ENCODE measurements at regions not wholly inside any gene's neighbourhood (a gene's known extent, or its start where the extent isn't known, plus 50 kb on each side); places are given as distances from the start of the nearest gene placed in this dataset.

DNA sequence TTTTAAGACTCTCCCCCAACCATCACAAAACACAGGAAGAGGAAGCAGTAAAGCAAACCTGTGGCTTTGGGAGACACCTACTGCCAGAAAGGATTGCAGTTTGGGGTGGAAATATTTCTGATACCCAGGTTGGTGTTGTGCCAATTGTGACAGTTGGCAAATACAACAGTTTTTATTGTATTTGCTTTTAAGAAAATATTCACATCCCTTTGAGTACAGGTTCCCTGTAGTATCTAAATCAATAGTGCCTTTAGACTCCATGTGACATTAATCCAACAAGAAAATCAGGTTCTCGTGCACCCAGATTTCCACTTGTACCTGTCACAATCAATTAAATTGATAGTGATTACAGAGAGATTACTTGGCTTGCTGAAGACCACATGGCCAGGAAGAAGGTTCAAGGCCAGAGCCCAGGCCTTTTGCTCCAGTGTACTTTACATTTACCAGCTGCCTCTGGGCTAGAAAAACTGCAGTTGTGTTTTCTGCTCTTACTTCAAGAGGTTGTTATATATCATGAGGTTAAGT is 361.2 kb downstream of the ATP23 start:
- peaks cover 0 to 3% (median 0%) of the 10 kb centered on the region in 4 donors for H3K27me3 ChIP-seq (ENCODE audit: control insufficient read depth in 4 of 4, insufficient read depth in 4 of 4, low read length in 3 of 4)
- no peak overlapping the region for H3K9ac ChIP-seq (ENCODE audit: low read depth in 1 of 2, low read length in 2 of 2)
- no peak overlapping the region for H3K27ac ChIP-seq (ENCODE audit: low read depth in 1 of 2, low read length in 2 of 2)
- H3K36me3 ChIP-seq (ENCODE audit: control insufficient read depth in 4 of 4, insufficient read depth in 3 of 4, low read depth in 1 of 4, low read length in 3 of 4) = no peaks in the 10 kb centered on the region
- no peak for DNase-seq (ENCODE audit: low spot score)
- WGBS = 66% methylated on average over 1 of the region's 1 CpG
- TF ChIP-seq, protein P1, sequence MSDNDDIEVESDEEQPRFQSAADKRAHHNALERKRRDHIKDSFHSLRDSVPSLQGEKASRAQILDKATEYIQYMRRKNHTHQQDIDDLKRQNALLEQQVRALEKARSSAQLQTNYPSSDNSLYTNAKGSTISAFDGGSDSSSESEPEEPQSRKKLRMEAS (IDR thresholded peaks at IDR 0.05) = no peak
- TF ChIP-seq RXRA (IDR thresholded peaks at IDR 0.05) = no peak
- TF ChIP-seq, protein P2, sequence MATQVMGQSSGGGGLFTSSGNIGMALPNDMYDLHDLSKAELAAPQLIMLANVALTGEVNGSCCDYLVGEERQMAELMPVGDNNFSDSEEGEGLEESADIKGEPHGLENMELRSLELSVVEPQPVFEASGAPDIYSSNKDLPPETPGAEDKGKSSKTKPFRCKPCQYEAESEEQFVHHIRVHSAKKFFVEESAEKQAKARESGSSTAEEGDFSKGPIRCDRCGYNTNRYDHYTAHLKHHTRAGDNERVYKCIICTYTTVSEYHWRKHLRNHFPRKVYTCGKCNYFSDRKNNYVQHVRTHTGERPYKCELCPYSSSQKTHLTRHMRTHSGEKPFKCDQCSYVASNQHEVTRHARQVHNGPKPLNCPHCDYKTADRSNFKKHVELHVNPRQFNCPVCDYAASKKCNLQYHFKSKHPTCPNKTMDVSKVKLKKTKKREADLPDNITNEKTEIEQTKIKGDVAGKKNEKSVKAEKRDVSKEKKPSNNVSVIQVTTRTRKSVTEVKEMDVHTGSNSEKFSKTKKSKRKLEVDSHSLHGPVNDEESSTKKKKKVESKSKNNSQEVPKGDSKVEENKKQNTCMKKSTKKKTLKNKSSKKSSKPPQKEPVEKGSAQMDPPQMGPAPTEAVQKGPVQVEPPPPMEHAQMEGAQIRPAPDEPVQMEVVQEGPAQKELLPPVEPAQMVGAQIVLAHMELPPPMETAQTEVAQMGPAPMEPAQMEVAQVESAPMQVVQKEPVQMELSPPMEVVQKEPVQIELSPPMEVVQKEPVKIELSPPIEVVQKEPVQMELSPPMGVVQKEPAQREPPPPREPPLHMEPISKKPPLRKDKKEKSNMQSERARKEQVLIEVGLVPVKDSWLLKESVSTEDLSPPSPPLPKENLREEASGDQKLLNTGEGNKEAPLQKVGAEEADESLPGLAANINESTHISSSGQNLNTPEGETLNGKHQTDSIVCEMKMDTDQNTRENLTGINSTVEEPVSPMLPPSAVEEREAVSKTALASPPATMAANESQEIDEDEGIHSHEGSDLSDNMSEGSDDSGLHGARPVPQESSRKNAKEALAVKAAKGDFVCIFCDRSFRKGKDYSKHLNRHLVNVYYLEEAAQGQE (IDR thresholded peaks at IDR 0.05) = no peak
- TF ChIP-seq, protein P3, sequence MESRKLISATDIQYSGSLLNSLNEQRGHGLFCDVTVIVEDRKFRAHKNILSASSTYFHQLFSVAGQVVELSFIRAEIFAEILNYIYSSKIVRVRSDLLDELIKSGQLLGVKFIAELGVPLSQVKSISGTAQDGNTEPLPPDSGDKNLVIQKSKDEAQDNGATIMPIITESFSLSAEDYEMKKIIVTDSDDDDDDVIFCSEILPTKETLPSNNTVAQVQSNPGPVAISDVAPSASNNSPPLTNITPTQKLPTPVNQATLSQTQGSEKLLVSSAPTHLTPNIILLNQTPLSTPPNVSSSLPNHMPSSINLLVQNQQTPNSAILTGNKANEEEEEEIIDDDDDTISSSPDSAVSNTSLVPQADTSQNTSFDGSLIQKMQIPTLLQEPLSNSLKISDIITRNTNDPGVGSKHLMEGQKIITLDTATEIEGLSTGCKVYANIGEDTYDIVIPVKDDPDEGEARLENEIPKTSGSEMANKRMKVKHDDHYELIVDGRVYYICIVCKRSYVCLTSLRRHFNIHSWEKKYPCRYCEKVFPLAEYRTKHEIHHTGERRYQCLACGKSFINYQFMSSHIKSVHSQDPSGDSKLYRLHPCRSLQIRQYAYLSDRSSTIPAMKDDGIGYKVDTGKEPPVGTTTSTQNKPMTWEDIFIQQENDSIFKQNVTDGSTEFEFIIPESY (IDR thresholded peaks at IDR 0.05) = no peak
- no peak for TF ChIP-seq EGR1 (IDR thresholded peaks at IDR 0.05; ENCODE audit: low read depth in 2 of 2)
- TF ChIP-seq HNF4A (conservative IDR thresholded peaks at IDR 0.05) = no peak
- TF ChIP-seq YY1 (IDR thresholded peaks at IDR 0.05) = no peak
- TF ChIP-seq NR2F2 (IDR thresholded peaks at IDR 0.05) = no peak
- TF ChIP-seq RAD21 (IDR thresholded peaks at IDR 0.05) = no peak
- no peak for TF ChIP-seq HNF4G (IDR thresholded peaks at IDR 0.05)
- TF ChIP-seq FOXA2 (IDR thresholded peaks at IDR 0.05) = no peak
- TF ChIP-seq, protein P4, sequence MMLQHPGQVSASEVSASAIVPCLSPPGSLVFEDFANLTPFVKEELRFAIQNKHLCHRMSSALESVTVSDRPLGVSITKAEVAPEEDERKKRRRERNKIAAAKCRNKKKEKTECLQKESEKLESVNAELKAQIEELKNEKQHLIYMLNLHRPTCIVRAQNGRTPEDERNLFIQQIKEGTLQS (IDR thresholded peaks at IDR 0.05) = no peak
- TF ChIP-seq JUND (IDR thresholded peaks at IDR 0.05) = no peak
- TF ChIP-seq SP1 (IDR thresholded peaks at IDR 0.05) = no peak
- TF ChIP-seq, protein P5, sequence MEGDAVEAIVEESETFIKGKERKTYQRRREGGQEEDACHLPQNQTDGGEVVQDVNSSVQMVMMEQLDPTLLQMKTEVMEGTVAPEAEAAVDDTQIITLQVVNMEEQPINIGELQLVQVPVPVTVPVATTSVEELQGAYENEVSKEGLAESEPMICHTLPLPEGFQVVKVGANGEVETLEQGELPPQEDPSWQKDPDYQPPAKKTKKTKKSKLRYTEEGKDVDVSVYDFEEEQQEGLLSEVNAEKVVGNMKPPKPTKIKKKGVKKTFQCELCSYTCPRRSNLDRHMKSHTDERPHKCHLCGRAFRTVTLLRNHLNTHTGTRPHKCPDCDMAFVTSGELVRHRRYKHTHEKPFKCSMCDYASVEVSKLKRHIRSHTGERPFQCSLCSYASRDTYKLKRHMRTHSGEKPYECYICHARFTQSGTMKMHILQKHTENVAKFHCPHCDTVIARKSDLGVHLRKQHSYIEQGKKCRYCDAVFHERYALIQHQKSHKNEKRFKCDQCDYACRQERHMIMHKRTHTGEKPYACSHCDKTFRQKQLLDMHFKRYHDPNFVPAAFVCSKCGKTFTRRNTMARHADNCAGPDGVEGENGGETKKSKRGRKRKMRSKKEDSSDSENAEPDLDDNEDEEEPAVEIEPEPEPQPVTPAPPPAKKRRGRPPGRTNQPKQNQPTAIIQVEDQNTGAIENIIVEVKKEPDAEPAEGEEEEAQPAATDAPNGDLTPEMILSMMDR (IDR thresholded peaks at IDR 0.05; ENCODE audit: low read depth, low read length, missing input control) = no peak
- no peak for TF ChIP-seq FOXA1 (IDR thresholded peaks at IDR 0.05)
- TF ChIP-seq GABPA (IDR thresholded peaks at IDR 0.05 in 1 of 2, conservative IDR thresholded peaks at IDR 0.05 in 1 of 2) = no peak
- no peak for TF ChIP-seq TAF1 (conservative IDR thresholded peaks at IDR 0.05)
- H3K4me1 ChIP-seq (ENCODE audit: control insufficient read depth in 4 of 4, insufficient read depth in 4 of 4, low read length in 3 of 4) = no peaks in the 10 kb centered on the region
- H3K9me3 ChIP-seq (ENCODE audit: control insufficient read depth in 4 of 4, low read length in 3 of 4) = peaks cover 0 to 6% (median 0%) of the 10 kb centered on the region in 4 donors
- H3K4me3 ChIP-seq (ENCODE audit: low read depth in 1 of 3, low read length in 3 of 3) = no peak overlapping the region

Data from liver (tissue), 8 donors.